ENCODE measurements at regions not wholly inside any gene's neighbourhood (a gene's known extent, or its start where the extent isn't known, plus 50 kb on each side); places are given as distances from the start of the nearest gene placed in this dataset.

DNA sequence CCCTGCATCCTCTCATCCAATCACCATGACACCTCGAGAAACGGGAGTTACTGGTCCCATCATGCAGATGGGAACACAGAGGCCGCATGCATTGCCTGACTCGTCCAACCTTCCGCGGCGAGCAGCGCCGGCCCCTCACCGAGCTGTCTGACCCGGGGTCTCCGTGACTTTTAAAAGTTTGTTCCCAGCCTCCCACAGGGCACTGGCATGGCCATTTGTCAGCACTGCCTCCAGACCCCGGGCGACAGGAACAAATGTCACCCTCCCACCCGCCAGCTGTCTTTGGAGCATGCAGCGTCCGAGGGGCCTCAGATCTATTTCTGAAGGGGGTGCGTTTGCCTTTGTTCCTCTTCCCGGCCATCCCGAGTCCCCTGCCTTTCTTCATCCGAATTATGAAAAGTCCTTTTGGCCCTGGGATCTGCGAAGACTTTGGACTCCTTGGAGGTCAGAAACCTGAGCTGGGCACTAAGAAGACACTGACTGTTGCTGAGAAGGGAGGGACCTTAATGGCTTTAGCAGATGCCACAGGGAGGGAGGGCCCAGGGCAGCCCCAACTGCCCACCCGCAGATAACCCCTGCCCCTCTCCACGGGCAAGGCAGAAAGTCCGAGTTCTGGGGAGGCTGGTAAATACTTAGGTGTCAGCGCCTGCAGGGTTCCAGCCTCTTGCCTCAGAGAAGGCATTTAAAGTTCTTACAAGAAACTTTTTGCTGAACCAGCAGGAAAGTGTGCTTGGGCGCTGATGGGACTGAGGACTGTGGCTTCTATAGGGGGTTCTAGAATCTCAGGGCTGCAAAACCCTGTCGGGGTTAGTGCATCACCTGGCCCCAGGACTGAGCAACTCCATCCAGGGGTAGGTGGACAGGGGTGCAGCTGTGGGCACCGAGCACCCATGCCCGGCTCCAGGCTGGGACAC is 348.1 kb downstream of the FOXL1 start:
- H3K9ac ChIP-seq (ENCODE audit: low read depth, low read length), result no peak overlapping the region
- no peaks in the 10 kb centered on the region; the same call in none of the 2 replicates for H3K9me3 ChIP-seq (ENCODE audit: control insufficient read depth, insufficient read depth, low read length)
- no peaks in the 10 kb centered on the region for H3K36me3 ChIP-seq (ENCODE audit: insufficient read depth, low read length)
- peaks cover 11% of the 10 kb centered on the region; the same call in 1 of the 2 replicates for H3K4me1 ChIP-seq (ENCODE audit: insufficient read depth, low read length)

- no peaks in the 10 kb centered on the region for H3K36me3 ChIP-seq (ENCODE audit: insufficient read depth, low read length)
- no peak overlapping the region for H3K9ac ChIP-seq (ENCODE audit: low read depth, low read length)
- H3K4me1 ChIP-seq (ENCODE audit: insufficient read depth, low read length), result peaks cover 14% of the 10 kb centered on the region; the same call in 1 of the 2 replicates
Observed at GRCh38 chr16:86927699-86928098, 349.4 kb downstream of the FOXL1 start.

DNA sequence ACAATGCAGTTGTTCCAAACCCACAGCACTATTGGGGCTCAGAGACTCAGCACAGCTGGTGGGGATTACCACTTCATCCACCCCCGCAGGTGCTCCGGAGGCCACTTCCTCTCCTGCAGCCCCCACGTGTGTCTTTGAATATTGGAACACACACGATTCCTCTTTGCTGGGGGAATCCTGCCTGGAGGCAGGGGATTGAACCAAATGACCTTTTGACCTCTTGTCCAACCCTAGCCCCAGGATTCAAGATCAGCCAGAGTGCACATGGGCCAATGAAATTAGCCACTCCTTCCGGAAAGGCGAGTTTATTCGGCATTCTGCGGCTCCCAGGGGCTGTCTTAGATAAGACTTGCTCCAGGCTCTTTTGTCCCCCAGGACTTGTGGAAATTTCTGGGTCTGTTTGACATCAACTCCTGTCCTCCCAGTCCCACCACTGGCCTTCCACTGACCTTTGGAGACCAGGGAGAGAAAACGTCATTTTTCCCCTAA is 350.2 kb downstream of the FOXL1 start:
- no peaks in the 10 kb centered on the region for H3K36me3 ChIP-seq (ENCODE audit: insufficient read depth, low read length)
- no peak overlapping the region for H3K9ac ChIP-seq (ENCODE audit: low read depth, low read length)
- peaks cover 14% of the 10 kb centered on the region; the same call in 1 of the 2 replicates for H3K4me1 ChIP-seq (ENCODE audit: insufficient read depth, low read length)
- no peaks in the 10 kb centered on the region; the same call in 1 of the 2 replicates for H3K9me3 ChIP-seq (ENCODE audit: control insufficient read depth, insufficient read depth, low read length)

More at GRCh38 chr16:86927699-86928098, 349.4 kb downstream of the FOXL1 start:
- no peaks in the 10 kb centered on the region; the same call in 1 of the 2 replicates for H3K9me3 ChIP-seq (ENCODE audit: control insufficient read depth, insufficient read depth, low read length)

- Histone ChIP-seq H3K9ac (ENCODE audit: low read depth, low read length) (no peak overlapping the region), H3K4me1 (ENCODE audit: insufficient read depth, low read length) (peaks cover 14% of the 10 kb centered on the region; the same call in 1 of the 2 replicates)
Observed at GRCh38 chr16:86929057-86929871, 350.9 kb downstream of the FOXL1 start.

DNA sequence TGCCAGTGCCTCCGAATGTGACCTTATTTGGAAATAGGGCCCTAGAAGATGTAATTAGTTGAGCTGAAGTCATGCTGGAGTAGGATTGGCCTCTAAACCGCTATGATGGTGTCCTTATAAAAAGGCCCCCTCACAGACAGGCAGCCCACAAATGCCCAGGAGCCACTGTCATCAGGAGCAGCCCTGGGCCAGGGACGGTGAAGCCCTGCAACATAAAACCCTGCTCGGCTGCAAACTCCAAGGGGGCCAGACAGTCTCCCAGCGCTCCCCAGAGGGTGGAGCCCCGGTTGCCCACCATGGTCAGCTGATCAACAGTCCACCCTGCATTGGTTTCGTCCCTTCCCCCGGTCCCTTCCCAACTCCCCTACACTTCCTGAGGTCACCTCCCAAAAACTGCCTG is 351.7 kb downstream of the FOXL1 start:
- H3K9ac ChIP-seq (ENCODE audit: low read depth, low read length), result no peak overlapping the region
- H3K4me1 ChIP-seq (ENCODE audit: insufficient read depth, low read length), result peaks cover 14% of the 10 kb centered on the region; the same call in 1 of the 2 replicates
- no peaks in the 10 kb centered on the region; the same call in 1 of the 2 replicates for H3K9me3 ChIP-seq (ENCODE audit: control insufficient read depth, insufficient read depth, low read length)
- H3K36me3 ChIP-seq (ENCODE audit: insufficient read depth, low read length), result no peaks in the 10 kb centered on the region

More at GRCh38 chr16:86929057-86929871, 350.9 kb downstream of the FOXL1 start:
- H3K9me3 ChIP-seq (ENCODE audit: control insufficient read depth, insufficient read depth, low read length), result no peaks in the 10 kb centered on the region; the same call in 1 of the 2 replicates
- H3K36me3 ChIP-seq (ENCODE audit: insufficient read depth, low read length), result no peaks in the 10 kb centered on the region

GRCh38 chr16:86930663-86931373 is 352.5 kb downstream of the FOXL1 start:
- no peaks in the 10 kb centered on the region; the same call in 1 of the 2 replicates for H3K9me3 ChIP-seq (ENCODE audit: control insufficient read depth, insufficient read depth, low read length)
- peak overlapping the region; percentile 20; the same call in 1 of the 2 replicates for H3K9ac ChIP-seq (ENCODE audit: low read depth, low read length)
- H3K36me3 ChIP-seq (ENCODE audit: insufficient read depth, low read length), result no peaks in the 10 kb centered on the region

DNA sequence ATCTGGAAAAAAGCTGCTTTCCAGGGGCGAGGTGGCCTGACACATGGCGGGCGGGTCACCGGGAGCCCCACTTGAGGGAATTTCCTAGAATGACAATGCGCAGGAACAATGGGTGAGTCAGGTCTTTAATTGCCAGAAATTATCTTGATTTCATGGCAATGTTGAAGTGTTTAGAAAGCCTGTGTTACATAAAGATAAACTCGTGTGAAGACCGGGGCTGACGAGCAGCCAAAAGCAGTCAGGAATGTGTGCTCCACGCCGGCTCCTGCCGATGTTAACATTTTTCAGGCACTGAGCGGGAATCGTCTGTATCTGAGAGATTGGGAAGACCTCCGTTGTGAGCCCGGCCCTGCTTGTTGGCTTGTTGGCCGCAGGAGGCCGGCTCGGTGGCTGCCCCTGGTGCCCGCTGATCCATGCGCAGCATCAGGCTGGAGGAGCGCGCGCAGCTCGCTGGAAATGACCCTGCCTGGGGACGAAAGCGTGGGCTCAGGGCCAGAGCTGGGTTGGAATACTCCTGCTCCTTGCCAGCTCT is 353.1 kb downstream of the FOXL1 start:
- H3K36me3 ChIP-seq (ENCODE audit: insufficient read depth, low read length), result no peaks in the 10 kb centered on the region
- no peaks in the 10 kb centered on the region; the same call in 1 of the 2 replicates for H3K9me3 ChIP-seq (ENCODE audit: control insufficient read depth, insufficient read depth, low read length)
- H3K9ac ChIP-seq (ENCODE audit: low read depth, low read length), result peak overlapping the region; percentile 20
- peaks cover 14% of the 10 kb centered on the region; the same call in 1 of the 2 replicates for H3K4me1 ChIP-seq (ENCODE audit: insufficient read depth, low read length)

More at GRCh38 chr16:86930663-86931373, 352.5 kb downstream of the FOXL1 start:
- peaks cover 14% of the 10 kb centered on the region; the same call in 1 of the 2 replicates for H3K4me1 ChIP-seq (ENCODE audit: insufficient read depth, low read length)

DNA sequence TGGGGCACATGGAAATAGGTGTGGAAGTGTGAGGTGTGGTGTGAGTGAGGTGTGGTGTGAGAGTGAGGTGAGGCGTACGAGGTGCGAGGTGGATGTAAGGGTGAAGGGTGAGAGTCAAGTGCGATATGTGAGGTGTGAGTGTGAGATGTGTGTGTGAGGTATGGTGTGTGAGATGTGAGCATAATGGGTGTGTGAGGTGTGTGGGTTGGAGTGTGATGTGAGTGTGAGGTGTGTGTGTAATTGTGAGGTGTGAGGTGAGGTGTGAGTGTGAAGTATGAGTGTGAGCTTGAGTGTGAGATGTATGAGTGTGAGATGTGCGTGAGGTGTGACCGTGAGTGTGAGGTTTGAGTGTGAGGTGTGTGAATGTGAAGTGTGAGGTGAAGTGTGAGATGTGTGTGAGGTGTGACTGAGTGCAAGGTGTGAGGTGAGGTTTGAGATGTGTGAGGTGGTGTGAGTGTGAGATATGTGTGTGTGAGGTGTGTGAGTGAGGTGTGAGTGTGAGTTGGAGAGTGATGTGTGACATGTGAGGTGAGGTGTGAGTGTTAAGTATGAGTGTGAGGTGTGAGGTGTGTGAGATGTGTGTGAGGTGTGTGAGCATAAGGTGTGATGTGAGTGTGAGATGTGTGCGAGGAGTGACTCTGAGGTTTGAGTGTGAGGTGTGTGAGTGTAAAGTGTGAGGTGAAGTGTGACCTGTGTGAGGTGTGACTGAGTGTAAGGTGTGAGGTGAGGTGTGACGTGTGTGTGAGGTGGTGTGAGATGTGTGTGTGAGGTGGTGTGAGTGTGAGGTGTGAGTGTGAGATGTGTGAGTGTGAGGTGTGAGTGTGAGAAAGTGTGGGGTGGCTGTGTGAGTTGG is 354.0 kb downstream of the FOXL1 start:
- peaks cover 14% of the 10 kb centered on the region; the same call in 1 of the 2 replicates for H3K4me1 ChIP-seq (ENCODE audit: insufficient read depth, low read length)
- no peaks in the 10 kb centered on the region for H3K36me3 ChIP-seq (ENCODE audit: insufficient read depth, low read length)
- no peak overlapping the region for H3K9ac ChIP-seq (ENCODE audit: low read depth, low read length)
- no peaks in the 10 kb centered on the region; the same call in 1 of the 2 replicates for H3K9me3 ChIP-seq (ENCODE audit: control insufficient read depth, insufficient read depth, low read length)

- Histone ChIP-seq H3K4me1 (ENCODE audit: insufficient read depth, low read length) (peaks cover 8% of the 10 kb centered on the region; the same call in 1 of the 2 replicates), H3K36me3 (ENCODE audit: insufficient read depth, low read length) (no peaks in the 10 kb centered on the region), H3K9ac (ENCODE audit: low read depth, low read length) (no peak overlapping the region), H3K9me3 (ENCODE audit: control insufficient read depth, insufficient read depth, low read length) (no peaks in the 10 kb centered on the region; the same call in 1 of the 2 replicates)
Observed at GRCh38 chr16:86934581-86935375, 356.4 kb downstream of the FOXL1 start.

GRCh38 chr16:86939609-86940008 is 361.3 kb downstream of the FOXL1 start:
- Histone ChIP-seq H3K4me1 (ENCODE audit: insufficient read depth, low read length) (no peaks in the 10 kb centered on the region), H3K36me3 (ENCODE audit: insufficient read depth, low read length) (no peaks in the 10 kb centered on the region), H3K9ac (ENCODE audit: low read depth, low read length) (no peak overlapping the region), H3K9me3 (ENCODE audit: control insufficient read depth, insufficient read depth, low read length) (no peaks in the 10 kb centered on the region)

- Histone ChIP-seq H3K9ac (ENCODE audit: low read depth, low read length) (no peak overlapping the region), H3K9me3 (ENCODE audit: control insufficient read depth, insufficient read depth, low read length) (no peaks in the 10 kb centered on the region), H3K36me3 (ENCODE audit: insufficient read depth, low read length) (no peaks in the 10 kb centered on the region), H3K4me1 (ENCODE audit: insufficient read depth, low read length) (peaks cover 6% of the 10 kb centered on the region; the same call in 1 of the 2 replicates)
Observed at GRCh38 chr16:86941731-86942130, 363.4 kb downstream of the FOXL1 start.
